ENCODE measurements at regions not wholly inside any gene's neighbourhood (a gene's known extent, or its start where the extent isn't known, plus 50 kb on each side); places are given as distances from the start of the nearest gene placed in this dataset.

DNA sequence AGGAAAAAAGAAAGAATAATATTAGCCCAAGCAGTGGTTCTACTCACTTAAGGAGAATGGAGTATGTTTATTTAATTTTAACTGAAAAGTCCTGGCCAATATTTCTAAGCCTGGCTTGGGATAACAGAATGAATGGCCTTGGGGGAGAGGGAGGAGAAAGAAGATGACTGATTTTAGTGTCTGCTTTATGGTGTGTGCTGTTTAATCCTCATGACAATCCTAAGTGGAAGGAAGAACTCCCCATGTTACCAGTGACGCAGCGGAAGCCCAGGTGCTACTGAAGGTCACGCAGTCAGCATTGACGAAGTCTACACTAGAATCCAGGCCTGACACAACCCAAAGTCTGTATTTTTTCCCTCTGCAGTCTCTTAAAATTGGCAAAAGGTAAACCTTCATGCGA, 50.5 kb downstream of the PALM2AKAP2 start:
- DNase-seq = no peak

DNA sequence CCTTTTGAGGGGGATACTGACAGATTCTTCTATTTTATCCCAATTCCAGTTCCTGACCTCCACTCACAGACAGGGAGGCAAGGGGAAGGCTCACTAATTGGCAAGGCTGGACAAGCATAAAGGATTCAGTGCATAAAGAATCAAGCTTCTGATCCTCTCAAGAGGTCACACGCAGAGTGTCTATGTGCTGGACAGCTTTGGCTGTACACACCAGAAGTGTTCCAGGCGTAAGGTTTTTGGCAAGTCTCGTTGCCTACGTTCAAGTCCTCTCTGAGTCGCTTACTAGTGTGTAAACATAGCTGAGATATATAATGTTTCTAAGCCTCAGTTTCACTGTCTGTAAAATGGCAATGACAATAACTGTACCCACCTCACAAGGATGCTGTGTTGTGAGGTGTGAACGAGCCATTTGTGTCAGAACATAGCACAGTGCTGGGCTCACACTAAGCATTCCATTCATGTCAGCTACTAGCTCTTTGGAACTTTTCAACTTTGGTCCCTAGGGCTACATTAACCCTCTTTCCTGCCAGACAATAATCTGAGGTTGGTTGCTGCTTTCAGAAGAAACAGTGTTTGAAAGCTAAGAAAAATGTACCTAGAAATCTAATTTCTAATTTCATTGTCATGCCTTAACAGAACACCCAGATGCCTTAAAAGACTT, 52.1 kb downstream of the PALM2AKAP2 start:
- no peak for DNase-seq

DNA sequence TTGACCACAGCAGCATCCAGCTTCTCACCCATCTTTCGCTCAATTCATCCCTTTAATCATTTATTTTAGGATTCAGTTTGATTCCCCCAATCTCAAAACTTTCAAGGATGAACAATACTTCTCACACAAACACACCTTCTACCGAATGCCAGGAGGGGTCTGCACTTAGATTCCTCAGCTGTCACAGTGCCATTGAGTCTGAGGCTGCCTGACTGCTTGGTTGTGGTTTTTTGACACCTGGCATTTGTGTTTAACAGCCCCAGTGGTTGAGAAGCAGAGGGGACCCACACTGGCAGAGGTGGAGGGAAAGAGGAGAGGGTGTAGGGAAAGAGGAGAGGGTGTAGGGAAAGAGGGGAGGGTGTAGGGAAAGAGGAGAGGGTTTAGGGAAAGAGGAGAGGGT, 54.9 kb downstream of the PALM2AKAP2 start:
- no peak for DNase-seq

DNA sequence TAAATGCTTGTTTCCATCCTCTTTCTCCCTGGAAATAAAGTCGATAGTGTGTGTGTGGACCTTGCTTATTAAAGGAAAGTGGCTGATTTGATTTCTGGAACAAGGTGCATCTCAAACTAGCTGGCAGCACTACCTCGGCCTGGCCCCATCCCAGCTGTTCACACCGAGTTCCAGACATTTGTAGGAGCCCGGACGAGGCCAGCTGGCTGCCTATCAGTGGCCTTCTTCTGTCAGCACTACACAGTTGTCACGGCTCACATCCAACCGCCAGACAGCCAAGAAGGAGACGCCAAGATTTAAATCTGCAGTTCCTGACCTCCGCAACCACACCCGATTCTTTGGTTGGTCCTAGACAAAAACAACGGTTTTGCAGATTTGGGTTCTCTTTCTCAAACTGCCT, 63.6 kb downstream of the PALM2AKAP2 start:
- no peak for DNase-seq

DNA sequence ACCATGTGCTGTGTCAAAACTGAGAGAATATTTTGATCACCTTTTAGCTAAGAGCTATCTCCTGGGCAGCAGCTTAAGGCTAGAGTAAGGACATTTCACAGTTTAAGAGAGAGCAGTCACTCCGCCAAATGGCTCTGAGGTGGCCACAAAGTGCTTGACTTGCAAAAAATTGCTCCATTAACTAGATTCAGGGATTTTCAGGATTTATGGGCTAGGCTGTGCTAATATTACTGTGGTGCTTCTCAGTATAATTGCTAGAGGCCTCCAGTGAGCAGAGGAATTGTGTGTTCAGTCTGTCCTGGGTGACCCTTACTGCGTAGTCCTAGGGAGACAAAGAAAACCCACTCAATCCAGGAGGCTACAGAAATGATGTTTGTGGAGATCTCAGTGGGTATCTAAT, 65.2 kb downstream of the PALM2AKAP2 start:
- DNase-seq = no peak

DNA sequence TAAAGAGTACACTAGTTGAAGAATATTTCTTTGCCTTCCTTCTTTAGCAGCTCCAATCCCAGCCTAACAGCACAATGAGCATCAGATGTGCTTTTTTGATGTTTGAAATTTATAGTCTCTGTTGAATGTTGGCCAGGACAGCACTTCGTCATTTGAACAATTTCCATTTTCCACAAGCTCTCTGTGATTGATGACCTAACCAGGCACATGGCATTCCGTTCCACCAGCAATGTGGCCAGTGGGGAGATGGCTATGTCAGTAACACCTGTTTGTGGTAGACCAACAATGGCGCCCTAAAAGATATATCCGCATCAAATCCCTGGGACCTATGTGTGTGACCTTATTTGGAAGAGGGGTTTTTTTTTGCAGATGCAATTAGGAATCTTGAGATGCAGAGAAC, 66.8 kb downstream of the PALM2AKAP2 start:
- DNase-seq = no peak

GRCh38 chr9:109852556-109852955, 72.6 kb downstream of the PALM2AKAP2 start:
- no peak for DNase-seq

- no peak for DNase-seq
Observed at GRCh38 chr9:109855540-109855939, 75.5 kb downstream of the PALM2AKAP2 start.

DNA sequence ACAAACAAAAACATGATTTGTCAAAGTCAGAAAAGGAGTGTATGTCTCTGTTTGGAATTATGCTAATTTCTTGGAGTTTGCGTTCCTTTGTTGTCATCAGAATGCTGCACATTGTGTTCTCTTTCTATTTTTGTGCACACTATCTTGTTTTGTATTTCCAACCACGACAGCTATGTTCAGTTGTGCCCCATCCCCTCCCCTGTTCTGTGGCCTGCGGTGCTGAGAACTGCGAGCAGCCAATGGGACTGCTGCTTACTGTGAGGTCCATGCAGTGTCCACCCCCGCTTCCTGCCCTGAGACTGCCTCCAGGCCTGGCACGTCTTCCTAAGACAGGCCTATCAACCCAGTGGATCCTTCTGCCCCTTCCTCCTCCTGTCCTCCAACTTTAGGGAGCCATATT, 76.8 kb downstream of the PALM2AKAP2 start:
- no peak for DNase-seq

- DNase-seq = no peak
Observed at GRCh38 chr9:109857336-109857735, 77.3 kb downstream of the PALM2AKAP2 start.

DNA sequence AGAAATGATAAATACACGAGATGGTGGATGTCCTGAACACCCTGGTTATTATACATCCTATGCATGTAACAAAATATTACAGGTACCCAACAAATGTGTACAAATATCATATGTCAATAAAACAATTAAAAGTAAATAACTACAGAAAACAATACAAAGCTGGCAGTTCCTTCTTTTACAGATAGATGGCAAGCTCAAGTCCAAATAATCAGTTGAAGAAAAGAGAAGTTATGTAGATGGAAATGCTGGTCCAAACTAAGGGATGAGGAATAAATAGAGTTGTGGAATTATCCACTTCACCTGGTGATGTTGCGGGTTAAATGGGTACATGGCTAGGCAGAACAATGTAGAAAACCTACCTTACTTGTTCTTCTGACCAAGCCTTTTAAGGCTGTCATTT, 79.4 kb downstream of the PALM2AKAP2 start:
- no peak for DNase-seq

- no peak for DNase-seq
Observed at GRCh38 chr9:109860521-109860920, 80.5 kb downstream of the PALM2AKAP2 start.

GRCh38 chr9:109861499-109861898, 81.5 kb downstream of the PALM2AKAP2 start:
- no peak for DNase-seq

GRCh38 chr9:109861918-109862317, 81.9 kb downstream of the PALM2AKAP2 start:
- DNase-seq = no peak

- no peak for DNase-seq
Observed at GRCh38 chr9:109862452-109862851, 82.5 kb downstream of the PALM2AKAP2 start.

DNA sequence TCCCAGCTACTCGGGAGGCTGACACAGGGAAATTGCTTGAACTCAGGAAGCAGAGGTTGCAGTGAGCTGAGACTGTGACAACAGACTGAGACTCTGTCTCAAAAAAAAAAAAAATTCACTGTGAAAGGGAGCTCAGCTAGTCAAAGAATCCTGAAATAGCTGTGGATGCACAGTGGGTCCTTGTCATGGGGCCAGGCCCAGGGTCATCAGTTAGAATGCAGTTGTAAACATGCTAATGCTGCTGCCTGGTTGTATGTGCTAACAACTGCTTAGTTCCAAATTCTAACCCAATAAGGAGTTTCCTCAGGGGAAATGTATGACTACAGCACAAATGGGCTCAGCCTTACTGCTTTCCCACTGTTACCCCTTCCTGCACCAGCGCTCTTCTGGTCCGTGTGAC, 84.0 kb downstream of the PALM2AKAP2 start:
- DNase-seq = no peak

- no peak for DNase-seq
Observed at GRCh38 chr9:109865521-109865920, 85.5 kb downstream of the PALM2AKAP2 start.

DNA sequence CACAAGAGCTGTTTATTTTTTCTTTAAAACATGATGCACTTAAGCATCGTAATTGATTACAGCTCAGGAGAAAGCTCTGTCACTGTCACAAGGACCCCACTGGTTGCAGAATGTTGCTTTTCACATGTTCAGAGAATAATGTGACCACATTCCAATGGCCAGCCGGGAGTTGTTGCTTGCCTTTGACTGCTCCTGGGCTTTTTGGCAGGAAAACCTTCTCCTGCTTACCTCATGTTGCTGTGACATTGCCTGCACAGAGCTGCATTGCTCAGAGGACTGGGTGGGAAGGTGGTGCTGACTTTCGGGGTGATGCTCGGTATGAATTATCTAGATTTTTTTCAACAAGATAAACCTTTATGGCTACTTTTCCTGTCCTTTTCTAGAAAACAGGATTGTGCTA, 88.2 kb downstream of the PALM2AKAP2 start:
- no peak for DNase-seq

GRCh38 chr9:109868722-109869121, 88.7 kb downstream of the PALM2AKAP2 start:
- no peak for DNase-seq

- DNase-seq = no peak
Observed at GRCh38 chr9:109870365-109870764, 90.4 kb downstream of the PALM2AKAP2 start.

- no peak for DNase-seq
Observed at GRCh38 chr9:109872901-109873300, 92.9 kb downstream of the PALM2AKAP2 start.

DNA sequence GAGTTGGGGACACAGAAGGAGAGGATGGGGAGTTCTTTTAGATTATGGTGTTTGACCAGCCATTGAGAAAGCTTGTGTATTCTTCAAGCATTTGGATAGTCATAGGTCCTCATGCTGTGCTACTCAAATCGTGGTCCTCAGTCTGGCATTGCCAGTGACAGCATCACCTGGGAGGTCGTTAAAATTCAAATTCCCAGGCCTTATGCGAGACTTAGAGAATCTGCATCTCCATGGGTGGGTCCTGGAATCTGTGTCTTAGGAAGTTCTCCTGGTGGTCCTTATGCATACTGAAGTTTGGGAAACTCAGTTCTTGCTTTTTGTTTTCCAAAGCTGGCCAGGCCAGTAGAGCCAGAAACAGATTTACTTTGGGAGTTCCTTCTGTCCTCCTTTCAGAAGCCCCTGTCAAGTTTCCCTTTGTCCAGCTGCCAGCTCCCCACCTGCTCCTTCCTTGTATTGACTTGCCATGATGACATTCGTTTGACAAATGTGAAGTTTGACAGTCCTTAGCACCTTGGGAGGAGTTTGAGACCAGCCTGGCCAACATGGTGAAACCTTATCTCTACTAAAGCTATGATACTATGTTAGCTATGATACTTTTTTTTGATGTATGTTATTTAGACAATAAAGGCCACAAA, 95.6 kb downstream of the PALM2AKAP2 start:
- DNase-seq = no peak

- no peak for DNase-seq
Observed at GRCh38 chr9:109880276-109881169, 100.5 kb downstream of the PALM2AKAP2 start.

DNA sequence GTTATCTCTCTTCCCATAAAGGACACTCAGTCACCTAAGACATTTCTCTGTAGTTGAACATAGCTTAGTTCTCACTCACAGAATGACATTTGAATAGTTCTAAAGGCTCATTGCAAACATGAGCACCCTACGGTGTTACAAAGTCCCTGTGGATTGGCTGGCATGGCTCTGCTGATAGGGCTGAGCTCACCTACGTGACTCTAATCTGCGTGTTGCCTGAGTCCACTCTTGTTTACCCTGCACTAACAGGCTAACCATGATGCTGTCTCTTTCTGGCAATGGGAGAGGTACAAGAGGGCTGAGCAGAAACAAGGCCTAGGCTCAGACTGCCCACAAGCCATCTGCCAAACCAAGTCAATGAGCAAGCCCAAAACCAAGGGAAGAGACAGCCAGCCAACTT, 103.6 kb downstream of the PALM2AKAP2 start:
- DNase-seq = no peak
